ENCODE measurements at regions not wholly inside any gene's neighbourhood (a gene's known extent, or its start where the extent isn't known, plus 50 kb on each side); places are given as distances from the start of the nearest gene placed in this dataset.

GRCh38 chr2:11995456-11995855 lies 249.0 kb downstream of the LPIN1 start:
- TF ChIP-seq CTCF (IDR thresholded peaks at IDR 0.05) (no peak), EZH2 (IDR thresholded peaks at IDR 0.05; ENCODE audit: borderline replicate concordance, insufficient read depth, low read depth, low read length, poor library complexity, severe bottlenecking) (no peak)

All from B cell (primary cell).